SK-N-SH treated with all-trans-retinoic acid at 6 μM for 48 hours (cell line): ENCODE measurements at regions not wholly inside any gene's neighbourhood (a gene's known extent, or its start where the extent isn't known, plus 50 kb on each side); places are given as distances from the start of the nearest gene placed in this dataset.

Experiments used
- ATAC-seq: fragments of 200-7000 bp; cut with Tn5 transposase; 3 replicates; pipeline ENCODE4 v1.9.1; 2020; ENCODE audit warnings: mild to moderate bottlenecking, moderate library complexity
- BACH2 ChIP-seq: fragments of 250-450 bp; sonication (Bioruptor Pico); IDR thresholded peaks from 2 replicates; pipeline ENCODE4 v1.9.0; 2021; ENCODE audit warnings: mild to moderate bottlenecking, borderline replicate concordance
- ESRRG ChIP-seq: fragments of 250-450 bp; sonication (Bioruptor Pico); IDR thresholded peaks from 2 replicates; pipeline ENCODE4 v1.6.1; 2021; ENCODE audit warnings: mild to moderate bottlenecking
- GLIS3 ChIP-seq: fragments of 250-450 bp; sonication (Bioruptor Pico); IDR thresholded peaks from 2 replicates; pipeline ENCODE4 v1.5.0; 2020; ENCODE audit warnings: mild to moderate bottlenecking, moderate library complexity
- PPARA ChIP-seq: fragments of 250-450 bp; sonication (Bioruptor Pico); IDR thresholded peaks from 2 replicates; pipeline ENCODE4 v1.5.0; 2020; ENCODE audit warnings: mild to moderate bottlenecking, borderline replicate concordance
- TCF4 ChIP-seq: fragments of 250-450 bp; sonication (Bioruptor Pico); IDR thresholded peaks from 2 replicates; pipeline ENCODE4 v1.8.0; 2021; ENCODE audit warnings: mild to moderate bottlenecking, moderate library complexity, borderline replicate concordance
- ZFP3 ChIP-seq: fragments of 250-450 bp; sonication (Bioruptor Pico); IDR thresholded peaks from 2 replicates; pipeline ENCODE4 v1.5.0; 2020; ENCODE audit warnings: mild to moderate bottlenecking, moderate library complexity
- ZNF8 ChIP-seq: fragments of 450-650 bp; formaldehyde crosslinking; IDR thresholded peaks from 2 replicates; pipeline ENCODE4 v1.5.0; 2020; ENCODE audit warnings: mild to moderate bottlenecking, moderate library complexity

DNA sequence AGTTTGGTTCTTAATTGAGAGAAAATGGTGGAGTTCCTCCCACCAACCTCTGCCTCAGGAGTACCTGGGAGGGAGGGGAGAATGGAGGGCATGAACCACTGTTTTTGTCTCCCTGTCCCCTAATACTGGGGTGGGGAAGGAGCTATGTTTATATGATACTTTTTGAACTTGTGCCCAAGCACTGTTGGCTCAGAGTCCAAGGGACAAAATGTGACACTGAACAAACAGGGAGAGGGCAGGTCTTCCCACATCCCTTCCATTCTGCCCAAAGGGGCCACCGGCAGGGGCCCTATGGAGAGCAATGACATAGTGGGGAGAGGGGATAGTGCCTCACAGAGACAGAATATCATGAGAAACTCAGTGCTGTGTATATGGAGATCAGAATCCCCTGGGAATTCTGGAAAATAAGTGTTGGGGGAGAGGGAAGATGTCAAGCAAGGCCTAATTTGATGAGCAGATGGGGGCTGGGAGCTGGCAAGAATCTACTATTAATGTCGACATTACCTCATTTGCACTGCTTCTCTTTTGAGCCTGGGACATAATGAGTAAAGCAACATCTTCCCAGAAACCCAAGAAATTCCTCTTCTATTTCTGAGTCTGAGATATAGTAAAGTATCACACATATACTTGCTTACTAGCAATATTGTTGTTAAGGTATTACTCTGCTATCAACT, 180.6 kb downstream of the CYP26A1 start:
- no peak for ATAC-seq
- TF ChIP-seq TCF4 (CRISPR knock-in tag) (no peak), GLIS3 (no peak), PPARA (no peak), ESRRG (CRISPR knock-in tag) (no peak), ZNF8 (no peak)

DNA sequence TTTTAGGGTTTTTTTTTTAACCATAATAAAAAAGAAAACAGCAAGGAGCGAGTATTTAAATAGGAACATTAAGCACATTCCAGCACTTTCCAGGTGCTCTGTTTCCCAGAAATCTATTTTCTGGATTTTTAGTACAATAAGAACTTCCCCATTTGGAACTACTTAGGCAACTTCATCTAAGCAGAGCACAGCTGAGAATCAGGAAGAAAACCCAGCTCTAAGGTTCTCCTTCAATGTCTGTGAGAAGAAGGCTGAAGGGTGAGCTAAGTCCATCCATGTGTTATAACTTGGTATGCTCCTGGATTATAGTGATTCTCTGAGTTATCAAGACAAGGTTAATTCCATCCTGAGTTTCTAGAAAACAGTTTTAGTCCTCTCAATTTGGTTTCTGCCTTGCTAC, 181.9 kb downstream of the CYP26A1 start:
- TF ChIP-seq ZFP3 (CRISPR knock-in tag) (no peak), BACH2 (no peak)
- TF ChIP-seq, all 23 proteins: peak for 0
- no peak for ATAC-seq
